Caco-2 (cell line): ENCODE measurements at regions not wholly inside any gene's neighbourhood (a gene's known extent, or its start where the extent isn't known, plus 50 kb on each side); places are given as distances from the start of the nearest gene placed in this dataset.

Experiments used
- BruUV-seq: library from RNA; stranded (reverse); fragments of 400-500 nt; replicated peaks from 2 replicates; lab custom pipeline; 2021; lab: Mats Ljungman, UMichigan
- CTCF ChIA-PET: fragments of 300-600 bp; sonication (Branson Sonifier 250); formaldehyde crosslinking; loops from one replicate; lab custom pipeline; 2022; ENCODE audit warnings: antibody characterized with exemption; lab: Charles Lee
- POLR2A ChIA-PET: fragments of 300-600 bp; sonication (Branson Sonifier 250); formaldehyde crosslinking; loops from one replicate; lab custom pipeline; 2022; ENCODE audit warnings: antibody characterized with exemption; lab: Charles Lee
- DNase-seq, 2 experiments: peaks; one replicate each; pipeline versions ENCODE4 v3.0.0 to v3.0.0-alpha.2; 2020 to 2022
- H3K27me3 ChIP-seq: replicated peaks from 2 replicates; pipeline ENCODE4 v1.6.0; 2011; ENCODE audit warnings: low read length; ENCODE audit not compliant: control insufficient read depth, insufficient read depth
- H3K36me3 ChIP-seq: 2 replicates; pipeline ENCODE4 v1.5.1; 2011; ENCODE audit warnings: low read length; ENCODE audit not compliant: control insufficient read depth, insufficient read depth
- H3K4me1 ChIP-seq: fragments of 250-450 bp; sonication (Bioruptor Pico); 2 replicates; pipeline ENCODE4 v1.5.1; 2020; ENCODE audit warnings: mild to moderate bottlenecking
- H3K4me3 ChIP-seq: 2 replicates; pipeline ENCODE4 v1.5.1; 2011; ENCODE audit warnings: low read depth, mild to moderate bottlenecking, control low read depth, low read length
- H3K9me3 ChIP-seq: fragments of 250-450 bp; sonication (Bioruptor Pico); 2 replicates; pipeline ENCODE4 v1.5.1; 2020; ENCODE audit warnings: mild to moderate bottlenecking, moderate library complexity
- H3K27ac Mint-ChIP-seq: one replicate; pipeline ENCODE4 v1.8.0; 2022; ENCODE audit warnings: mixed read lengths; ENCODE audit not compliant: unreplicated experiment
- H3K27me3 Mint-ChIP-seq: one replicate; pipeline ENCODE4 v1.8.0; 2022; ENCODE audit warnings: mixed read lengths; ENCODE audit not compliant: insufficient read depth, unreplicated experiment
- H3K36me3 Mint-ChIP-seq: one replicate; pipeline ENCODE4 v1.8.0; 2022; ENCODE audit warnings: mild to moderate bottlenecking, mixed read lengths; ENCODE audit not compliant: insufficient read depth, unreplicated experiment
- H3K4me1 Mint-ChIP-seq: one replicate; pipeline ENCODE4 v1.8.0; 2022; ENCODE audit warnings: low read depth, mixed read lengths; ENCODE audit not compliant: unreplicated experiment
- H3K4me3 Mint-ChIP-seq: one replicate; pipeline ENCODE4 v1.8.0; 2022; ENCODE audit warnings: mild to moderate bottlenecking, moderate library complexity, mixed read lengths; ENCODE audit not compliant: unreplicated experiment
- H3K9me3 Mint-ChIP-seq: one replicate; pipeline ENCODE4 v1.8.0; 2022; ENCODE audit warnings: mixed read lengths; ENCODE audit not compliant: unreplicated experiment
- intact Hi-C: fragments of 100-400 bp; cut with micrococcal nuclease; formaldehyde crosslinking; loops from one replicate; pipeline ENCODE4 v1.10.0; 2022; ENCODE audit not compliant: unreplicated experiment
- TF ChIP-seq, protein P1 (sequence below), 2 experiments: fragments of 200-600 bp in 1 of 2; IDR thresholded peaks; 1 replicate in 1 of 2; 2 replicates in 1 of 2; pipeline versions ENCODE4 v1.5.1 to v1.8.0; 2011 to 2022; ENCODE audit warnings: antibody characterized with exemption in 1 of 2, control low read depth in 1 of 2, inconsistent platforms in 1 of 2, low read depth in 1 of 2, low read length in 1 of 2, mild to moderate bottlenecking in 1 of 2, moderate library complexity in 1 of 2; ENCODE audit not compliant: insufficient read depth in 1 of 2, severe bottlenecking in 1 of 2, unreplicated experiment in 1 of 2

DNA sequence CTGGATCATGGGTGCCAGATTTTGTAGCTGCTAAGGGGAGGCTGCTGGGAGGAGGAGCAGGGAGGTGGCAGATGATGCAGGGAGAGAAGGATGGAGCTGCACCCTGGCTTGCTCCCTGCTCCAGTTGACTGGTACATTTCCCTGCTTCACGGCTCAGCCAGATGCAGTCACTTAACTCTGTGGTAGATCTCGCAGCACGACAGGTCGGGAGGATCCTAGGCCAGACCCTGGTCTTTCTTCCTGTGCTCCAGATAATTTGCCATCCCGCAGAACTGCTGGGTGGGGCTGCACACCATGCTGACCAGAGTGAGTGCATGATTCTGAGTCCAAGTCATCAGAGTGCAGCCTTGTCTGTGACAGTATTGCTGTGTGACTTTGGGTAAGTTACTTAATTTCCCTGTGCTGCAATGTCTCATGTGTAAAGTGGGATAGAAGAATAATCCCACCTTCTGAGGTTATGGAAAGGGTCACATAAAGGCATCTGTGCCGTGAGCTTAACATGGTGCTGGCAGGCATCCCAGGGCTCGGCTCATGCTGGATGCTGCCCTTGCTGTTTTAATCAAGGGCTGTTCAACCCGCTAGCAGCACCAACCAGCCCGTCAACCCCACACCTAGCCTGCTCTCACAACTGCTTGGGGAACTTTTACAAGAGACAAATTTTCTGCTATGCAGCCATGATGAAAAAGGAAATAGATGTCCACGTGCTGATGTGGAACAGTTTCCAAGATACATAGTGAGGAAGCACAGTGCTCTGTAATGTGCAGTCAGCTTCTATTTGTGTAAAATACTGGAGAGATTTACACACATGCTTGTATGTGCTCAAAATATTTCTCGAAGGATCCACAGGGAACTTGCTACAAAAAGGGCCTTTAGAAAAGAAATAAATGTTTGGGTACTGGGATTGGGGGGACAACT lies 257.9 kb downstream of the CDH26 start:
- ChIA-PET CTCF (interaction anchor here (0.7 kb wide), 1 partner anchor 49 kb away, joined by 6 read pairs; no protein-coding TSS in a partner anchor), POLR2A (no interaction called here)
- peaks cover 49% of the 10 kb centered on the region for H3K27me3 Mint-ChIP-seq
- no peak for DNase-seq
- H3K9me3 Mint-ChIP-seq, result no peaks in the 10 kb centered on the region
- H3K4me3 Mint-ChIP-seq, result no peak overlapping the region
- no peaks in the 10 kb centered on the region; the same call in 1 of the 2 replicates for H3K27me3 ChIP-seq
- no peaks in the 10 kb centered on the region for H3K36me3 Mint-ChIP-seq
- H3K36me3 ChIP-seq, result no peaks in the 10 kb centered on the region
- no peak overlapping the region for H3K4me3 ChIP-seq
- no peak overlapping the region for H3K27ac Mint-ChIP-seq
- no TSS peak for BruUV-seq
- TF ChIP-seq, protein P1, sequence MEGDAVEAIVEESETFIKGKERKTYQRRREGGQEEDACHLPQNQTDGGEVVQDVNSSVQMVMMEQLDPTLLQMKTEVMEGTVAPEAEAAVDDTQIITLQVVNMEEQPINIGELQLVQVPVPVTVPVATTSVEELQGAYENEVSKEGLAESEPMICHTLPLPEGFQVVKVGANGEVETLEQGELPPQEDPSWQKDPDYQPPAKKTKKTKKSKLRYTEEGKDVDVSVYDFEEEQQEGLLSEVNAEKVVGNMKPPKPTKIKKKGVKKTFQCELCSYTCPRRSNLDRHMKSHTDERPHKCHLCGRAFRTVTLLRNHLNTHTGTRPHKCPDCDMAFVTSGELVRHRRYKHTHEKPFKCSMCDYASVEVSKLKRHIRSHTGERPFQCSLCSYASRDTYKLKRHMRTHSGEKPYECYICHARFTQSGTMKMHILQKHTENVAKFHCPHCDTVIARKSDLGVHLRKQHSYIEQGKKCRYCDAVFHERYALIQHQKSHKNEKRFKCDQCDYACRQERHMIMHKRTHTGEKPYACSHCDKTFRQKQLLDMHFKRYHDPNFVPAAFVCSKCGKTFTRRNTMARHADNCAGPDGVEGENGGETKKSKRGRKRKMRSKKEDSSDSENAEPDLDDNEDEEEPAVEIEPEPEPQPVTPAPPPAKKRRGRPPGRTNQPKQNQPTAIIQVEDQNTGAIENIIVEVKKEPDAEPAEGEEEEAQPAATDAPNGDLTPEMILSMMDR (IDR thresholded peaks at IDR 0.05; ENCODE audit: insufficient read depth in 1 of 2, low read depth in 1 of 2, low read length in 1 of 2, severe bottlenecking in 1 of 2, unreplicated experiment in 1 of 2), result no peak
- intact Hi-C loops, result loop anchor here (10.0 kb wide), 2 partner anchors 149 to 1679 kb away; no protein-coding TSS in a partner anchor
- no peaks in the 10 kb centered on the region for H3K4me1 Mint-ChIP-seq
- H3K4me1 ChIP-seq, result no peaks in the 10 kb centered on the region
- H3K9me3 ChIP-seq, result no peaks in the 10 kb centered on the region

DNA sequence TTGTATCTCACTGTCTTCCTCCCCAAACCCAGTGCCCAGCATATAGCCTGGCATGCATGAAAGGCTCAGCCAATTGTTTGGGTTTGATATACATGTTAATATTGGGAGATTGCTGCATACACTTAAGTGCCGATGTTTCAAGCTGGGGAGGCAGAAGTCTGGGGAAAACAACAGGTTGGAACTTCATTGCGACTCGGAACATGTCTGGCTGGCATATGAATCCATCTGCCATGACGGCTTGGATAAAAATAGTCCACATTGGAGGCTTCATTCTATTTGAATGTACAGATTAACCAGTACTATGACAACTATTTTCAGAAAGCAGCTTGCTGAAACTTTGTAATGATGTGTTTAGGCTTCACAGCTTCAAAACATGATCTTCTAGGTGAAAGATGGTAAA lies 261.0 kb downstream of the CDH26 start:
- no TSS peak for BruUV-seq
- no peak overlapping the region for H3K4me3 Mint-ChIP-seq
- H3K4me3 ChIP-seq, result no peak overlapping the region
- no peaks in the 10 kb centered on the region for H3K9me3 ChIP-seq
- TF ChIP-seq, protein P1 (IDR thresholded peaks at IDR 0.05; ENCODE audit: insufficient read depth in 1 of 2, low read depth in 1 of 2, low read length in 1 of 2, severe bottlenecking in 1 of 2, unreplicated experiment in 1 of 2), result no peak
- ChIA-PET CTCF (interaction anchor here (1.0 kb wide), 1 partner anchor 9 kb away, joined by 5 read pairs; no protein-coding TSS in a partner anchor), POLR2A (no interaction called here)
- no peaks in the 10 kb centered on the region for H3K9me3 Mint-ChIP-seq
- peaks cover 1% of the 10 kb centered on the region for H3K27me3 ChIP-seq
- H3K36me3 Mint-ChIP-seq, result no peaks in the 10 kb centered on the region
- intact Hi-C loops, result loop anchor here (10.0 kb wide), 2 partner anchors 146 to 1676 kb away; no protein-coding TSS in a partner anchor
- H3K27ac Mint-ChIP-seq, result no peak overlapping the region
- H3K27me3 Mint-ChIP-seq, result peaks cover 55% of the 10 kb centered on the region
- no peaks in the 10 kb centered on the region for H3K4me1 Mint-ChIP-seq
- no peaks in the 10 kb centered on the region for H3K36me3 ChIP-seq
- no peak for DNase-seq
- no peaks in the 10 kb centered on the region for H3K4me1 ChIP-seq

DNA sequence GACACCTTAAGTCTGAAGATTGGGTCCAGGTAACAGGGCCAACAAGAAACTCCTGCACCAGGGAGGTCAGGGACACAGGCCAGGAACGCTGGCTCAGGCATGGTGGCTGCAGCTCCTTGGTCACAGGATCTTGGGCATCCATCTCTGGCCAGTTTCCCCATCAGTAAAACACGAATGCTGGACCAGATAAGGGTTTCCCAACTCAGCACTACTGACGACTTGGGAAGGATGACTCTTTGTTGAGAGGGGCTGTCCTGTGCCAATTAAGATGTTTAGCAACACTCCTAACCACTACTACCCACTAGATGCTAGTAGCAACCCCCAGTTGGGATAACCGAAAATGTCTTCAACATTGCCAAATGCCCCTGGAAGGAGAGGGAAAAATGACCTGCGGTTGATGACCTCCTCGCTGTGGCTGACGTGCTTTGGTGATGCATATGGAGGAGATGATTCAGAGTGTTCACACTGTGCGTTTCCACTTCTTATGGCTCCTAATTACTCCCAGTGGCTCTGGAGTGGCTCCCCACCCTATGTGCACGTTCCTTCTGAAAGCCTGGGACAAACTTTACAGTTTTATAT lies 261.9 kb downstream of the CDH26 start:
- H3K4me3 Mint-ChIP-seq, result no peak overlapping the region
- ChIA-PET POLR2A (no interaction called here), CTCF (interaction anchor here (1.0 kb wide), 1 partner anchor 10 kb away, joined by 5 read pairs; no protein-coding TSS in a partner anchor)
- Histone ChIP-seq H3K4me1 (no peaks in the 10 kb centered on the region), H3K36me3 (no peaks in the 10 kb centered on the region), H3K4me3 (no peak overlapping the region), H3K27me3 (peaks cover 1% of the 10 kb centered on the region), H3K9me3 (no peaks in the 10 kb centered on the region)
- intact Hi-C loops, result loop anchor here (10.0 kb wide), 2 partner anchors 145 to 1675 kb away; no protein-coding TSS in a partner anchor
- BruUV-seq, result no TSS peak
- no peaks in the 10 kb centered on the region for H3K4me1 Mint-ChIP-seq
- H3K27ac Mint-ChIP-seq, result no peak overlapping the region
- TF ChIP-seq, protein P1 (IDR thresholded peaks at IDR 0.05; ENCODE audit: insufficient read depth in 1 of 2, low read depth in 1 of 2, low read length in 1 of 2, severe bottlenecking in 1 of 2, unreplicated experiment in 1 of 2), result no peak
- peaks cover 50% of the 10 kb centered on the region for H3K27me3 Mint-ChIP-seq
- no peak for DNase-seq
- H3K36me3 Mint-ChIP-seq, result no peaks in the 10 kb centered on the region
- H3K9me3 Mint-ChIP-seq, result no peaks in the 10 kb centered on the region
